ENCODE measurements at regions not wholly inside any gene's neighbourhood (a gene's known extent, or its start where the extent isn't known, plus 50 kb on each side); places are given as distances from the start of the nearest gene placed in this dataset.
"Not testable (repeated sequence)": the region's sequence is repeated elsewhere in the genome, so short reads cannot be mapped to it uniquely, and the experiment has no call there.

GRCh38 chr1:149635290-149635899 lies 51.7 kb downstream of the PPIAL4C start:
- DNase-seq (ENCODE audit: low read depth, low spot score), result not testable (repeated sequence)

GRCh38 chr1:149636286-149637122 lies 52.9 kb downstream of the PPIAL4C start:
- peak; percentile 57 for DNase-seq (ENCODE audit: low read depth, low spot score)

- DNase-seq (ENCODE audit: low read depth, low spot score), result not testable (repeated sequence)
These were observed 54.8 kb downstream of the PPIAL4C start for GRCh38 chr1:149638481-149638880.

- not testable (repeated sequence) for DNase-seq (ENCODE audit: low read depth, low spot score)
These were observed 55.4 kb downstream of the PPIAL4C start for GRCh38 chr1:149638901-149639658.

- DNase-seq (ENCODE audit: low read depth, low spot score), result not testable (repeated sequence)
These were observed 57.5 kb downstream of the PPIAL4C start for GRCh38 chr1:149641179-149641578.

- not testable (repeated sequence) for DNase-seq (ENCODE audit: low read depth, low spot score)
These were observed 61.2 kb downstream of the PPIAL4C start for GRCh38 chr1:149644818-149645217.

- not testable (repeated sequence) for DNase-seq (ENCODE audit: low read depth, low spot score)
These were observed 62.8 kb downstream of the PPIAL4C start for GRCh38 chr1:149646360-149647017.

GRCh38 chr1:149647018-149647373 lies 63.3 kb downstream of the PPIAL4C start:
- not testable (repeated sequence) for DNase-seq (ENCODE audit: low read depth, low spot score)

- DNase-seq (ENCODE audit: low read depth, low spot score), result not testable (repeated sequence)
These were observed 74.1 kb downstream of the PPIAL4C start for GRCh38 chr1:149657750-149658149.

- not testable (repeated sequence) for DNase-seq (ENCODE audit: low read depth, low spot score)
These were observed 74.5 kb downstream of the PPIAL4C start for GRCh38 chr1:149658175-149658574.

GRCh38 chr1:149664624-149665023 lies 81.0 kb downstream of the PPIAL4C start:
- not testable (repeated sequence) for DNase-seq (ENCODE audit: low read depth, low spot score)

GRCh38 chr1:149665033-149665432 lies 81.4 kb downstream of the PPIAL4C start:
- DNase-seq (ENCODE audit: low read depth, low spot score), result not testable (repeated sequence)

- DNase-seq (ENCODE audit: low read depth, low spot score), result not testable (repeated sequence)
These were observed 81.9 kb downstream of the PPIAL4C start for GRCh38 chr1:149665528-149665927.

GRCh38 chr1:149673231-149673909 lies 89.7 kb downstream of the PPIAL4C start:
- not testable (repeated sequence) for DNase-seq (ENCODE audit: low read depth, low spot score)

- not testable (repeated sequence) for DNase-seq (ENCODE audit: low read depth, low spot score)
These were observed 91.3 kb downstream of the PPIAL4C start for GRCh38 chr1:149674921-149675320.

- DNase-seq (ENCODE audit: low read depth, low spot score), result not testable (repeated sequence)
These were observed 93.7 kb downstream of the PPIAL4C start for GRCh38 chr1:149677359-149677758.

GRCh38 chr1:149686593-149687238 lies 95.8 kb upstream of the FCGR1A start:
- DNase-seq (ENCODE audit: low read depth, low spot score), result not testable (repeated sequence)

GRCh38 chr1:149691399-149691798 lies 91.1 kb upstream of the FCGR1A start:
- DNase-seq (ENCODE audit: low read depth, low spot score), result not testable (repeated sequence)

GRCh38 chr1:149692804-149693539 lies 89.5 kb upstream of the FCGR1A start:
- DNase-seq (ENCODE audit: low read depth, low spot score), result not testable (repeated sequence)

GRCh38 chr1:149695066-149695465 lies 87.4 kb upstream of the FCGR1A start:
- DNase-seq (ENCODE audit: low read depth, low spot score), result not testable (repeated sequence)

Data from smooth muscle cell of the brain vasculature (primary cell).